Pons (tissue), 1 donor: ENCODE measurements at regions not wholly inside any gene's neighbourhood (a gene's known extent, or its start where the extent isn't known, plus 50 kb on each side); places are given as distances from the start of the nearest gene placed in this dataset.

Experiments
- DNase-seq: peaks from one replicate; pipeline ENCODE4 v3.0.0-alpha.2; 2016; ENCODE audit warnings: low spot score

DNA sequence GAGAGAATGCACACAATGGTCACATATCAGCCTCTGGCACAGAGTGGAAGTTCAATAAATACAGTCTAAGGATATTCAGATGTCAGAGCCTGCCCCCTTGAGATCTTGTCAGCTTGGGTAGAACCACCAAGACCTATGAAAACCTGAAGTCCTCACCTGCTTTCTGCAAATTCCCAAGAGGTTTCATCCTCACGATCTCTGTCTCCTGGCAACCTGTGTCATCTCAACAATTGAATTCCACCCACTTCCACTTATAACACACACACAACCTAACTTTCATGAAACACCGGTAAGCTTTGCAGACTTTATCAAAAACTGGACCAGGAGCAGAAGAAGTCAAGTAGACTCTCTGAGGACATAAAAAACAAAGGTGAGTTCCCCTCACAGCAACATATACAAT, 151.6 kb upstream of the SLC30A5 start:
- DNase-seq = no peak

DNA sequence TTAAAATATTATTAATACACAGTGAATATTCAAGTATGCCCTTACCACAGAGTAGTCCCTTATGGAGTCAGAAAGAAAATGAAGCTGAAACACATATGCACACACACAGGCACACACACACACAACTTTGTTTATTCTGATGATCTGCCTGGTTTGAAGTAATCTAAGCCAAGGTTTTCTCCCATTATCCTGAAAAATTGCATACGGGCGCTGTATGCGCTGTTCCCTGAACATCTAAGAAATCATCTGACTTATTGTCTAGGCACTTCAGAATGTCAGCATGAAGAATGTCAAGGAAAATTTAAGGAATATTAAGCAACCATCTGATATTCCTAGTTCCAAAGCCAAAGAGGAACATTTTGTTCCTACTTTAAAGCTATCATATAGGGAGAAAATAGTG, 147.1 kb upstream of the SLC30A5 start:
- DNase-seq = no peak

DNA sequence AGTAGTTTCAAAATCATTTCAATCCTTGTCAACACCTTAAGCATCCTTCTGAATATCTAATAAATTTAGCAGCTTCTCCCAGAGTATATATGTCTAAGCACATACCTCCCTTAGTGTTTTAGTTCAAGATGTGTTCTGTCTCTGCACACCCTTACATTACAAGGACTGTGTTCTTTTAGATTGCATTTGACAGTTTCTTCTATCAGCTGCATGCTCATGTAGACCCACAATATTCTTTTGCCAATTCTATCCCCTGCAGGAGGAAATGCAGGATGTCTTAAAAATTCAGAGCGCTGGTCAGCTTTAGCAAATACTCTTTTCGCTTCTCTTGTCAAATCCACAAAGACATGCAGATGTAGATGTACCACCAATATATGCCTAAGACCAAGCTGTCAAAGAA, 145.8 kb upstream of the SLC30A5 start:
- DNase-seq = no peak

DNA sequence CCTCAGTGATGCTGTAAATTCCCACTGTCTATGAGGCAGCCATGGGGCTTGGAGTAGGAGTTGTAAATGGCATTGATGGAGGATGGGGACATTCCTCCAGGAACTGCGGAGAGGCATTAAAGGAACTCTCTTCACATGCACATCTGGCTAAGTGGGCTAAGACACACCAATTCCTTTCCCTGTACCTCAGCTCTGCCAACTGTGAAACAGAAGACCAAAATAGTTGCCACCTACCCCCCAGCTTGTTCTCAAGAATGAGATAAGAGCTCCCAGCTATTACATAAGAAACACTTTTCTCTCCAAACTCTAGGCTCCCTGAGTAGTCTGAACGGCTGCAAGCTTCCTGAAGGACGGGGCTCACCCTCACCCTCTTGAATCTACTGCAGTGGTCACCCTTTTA, 144.6 kb upstream of the SLC30A5 start:
- no peak for DNase-seq

GRCh38 chr5:68949711-68950110, 144.1 kb upstream of the SLC30A5 start:
- DNase-seq = no peak

DNA sequence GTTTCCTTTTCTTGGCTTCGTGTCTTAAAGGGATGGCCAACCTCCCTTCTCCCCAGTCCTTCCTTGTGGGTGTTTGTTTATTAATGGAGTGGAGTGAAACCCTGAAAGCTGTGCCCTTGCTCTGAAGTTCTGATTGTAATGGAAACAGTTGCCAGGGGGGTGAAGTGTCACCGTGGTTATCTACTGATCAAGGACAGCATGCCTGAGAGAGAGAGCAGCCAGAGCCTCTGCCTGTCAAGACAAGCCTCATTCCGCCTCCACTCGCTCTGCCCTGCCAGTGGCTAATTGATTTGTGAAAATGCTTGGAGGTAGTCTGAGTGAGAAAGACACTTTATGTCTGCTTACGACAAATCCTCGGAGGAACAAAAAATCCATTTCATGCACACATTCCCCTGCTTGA, 143.7 kb upstream of the SLC30A5 start:
- no peak for DNase-seq

DNA sequence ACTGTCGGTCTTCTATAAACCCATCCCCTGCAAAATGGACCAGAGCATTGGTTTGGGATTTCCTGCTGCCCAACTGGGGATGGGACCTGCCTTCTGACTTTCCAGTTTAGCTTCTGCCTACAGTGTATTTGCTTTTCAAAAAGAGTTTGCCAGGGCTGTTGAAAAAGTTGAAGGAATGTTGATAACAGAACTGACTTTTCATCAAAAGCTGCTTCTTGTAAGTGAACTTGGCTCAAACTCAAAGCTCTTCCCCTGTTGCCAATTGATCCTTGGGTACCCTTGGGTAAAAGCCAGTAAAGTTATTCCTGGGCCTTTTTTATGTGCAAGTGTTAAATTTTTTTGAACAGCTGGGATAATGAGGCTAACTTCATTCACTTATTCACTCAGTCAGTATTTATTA, 142.9 kb upstream of the SLC30A5 start:
- no peak for DNase-seq

DNA sequence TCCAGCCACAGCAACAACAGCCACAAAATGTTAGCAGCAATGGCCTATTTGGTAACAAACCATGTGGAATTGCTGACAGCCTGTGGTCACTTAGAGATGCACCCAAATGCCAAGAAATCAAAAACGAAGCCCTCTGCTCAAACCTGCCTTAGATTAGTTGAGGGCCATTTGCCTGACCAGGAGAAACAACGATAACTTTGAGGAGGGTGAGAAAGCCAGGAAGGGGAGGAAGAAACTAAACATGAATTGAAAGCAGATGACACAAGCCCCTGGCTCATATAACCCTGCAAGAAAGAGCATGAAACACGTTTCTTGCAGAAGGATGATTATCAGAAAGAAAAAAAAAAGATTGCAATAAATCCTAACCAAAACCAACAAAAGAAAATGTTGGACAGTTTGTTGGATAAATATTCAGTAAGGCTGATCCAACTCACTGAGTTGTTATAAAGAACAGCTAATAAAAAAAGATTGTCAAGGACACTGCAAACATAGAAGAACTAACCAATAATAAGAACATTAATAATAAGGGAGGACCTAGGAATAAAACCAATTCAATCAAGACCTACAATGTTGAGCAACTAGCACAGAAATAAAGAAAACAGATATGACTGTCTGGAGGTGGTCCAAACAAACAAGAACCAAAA, 140.5 kb upstream of the SLC30A5 start:
- no peak for DNase-seq

DNA sequence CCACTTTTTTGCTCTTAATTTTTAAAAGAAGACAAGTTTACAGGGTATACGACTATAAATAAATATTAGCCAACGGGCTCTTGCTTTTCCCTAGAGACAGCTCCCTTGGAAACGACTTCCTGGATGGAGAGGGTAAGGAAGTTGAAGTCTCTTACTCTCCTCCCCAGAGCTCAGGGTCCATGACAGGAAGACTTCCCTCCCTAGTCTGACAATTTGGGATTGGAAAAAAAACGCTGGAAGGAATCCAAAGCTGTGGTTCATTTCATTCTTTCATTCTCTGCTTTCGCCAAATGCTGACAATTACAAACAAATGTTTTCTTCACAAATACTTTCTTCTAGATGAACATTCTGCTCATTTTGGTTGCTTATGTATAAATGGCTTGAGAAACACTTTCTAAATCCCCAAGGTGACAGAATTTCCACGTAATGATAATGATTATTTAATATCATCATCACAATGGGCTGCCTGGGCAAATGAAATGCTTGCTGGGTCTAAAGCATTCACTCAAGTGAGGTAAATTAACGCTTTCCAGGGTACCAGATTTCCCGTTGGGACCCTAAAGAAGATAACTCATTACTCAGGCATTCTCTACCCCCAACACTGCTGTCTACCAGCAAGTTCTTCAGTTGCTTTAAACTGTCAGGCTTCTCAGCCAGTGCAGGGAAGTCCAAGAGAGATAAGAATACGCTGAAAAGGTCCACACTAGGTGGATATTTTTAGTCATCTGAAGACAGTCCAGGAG, 139.8 kb upstream of the SLC30A5 start:
- DNase-seq = no peak

DNA sequence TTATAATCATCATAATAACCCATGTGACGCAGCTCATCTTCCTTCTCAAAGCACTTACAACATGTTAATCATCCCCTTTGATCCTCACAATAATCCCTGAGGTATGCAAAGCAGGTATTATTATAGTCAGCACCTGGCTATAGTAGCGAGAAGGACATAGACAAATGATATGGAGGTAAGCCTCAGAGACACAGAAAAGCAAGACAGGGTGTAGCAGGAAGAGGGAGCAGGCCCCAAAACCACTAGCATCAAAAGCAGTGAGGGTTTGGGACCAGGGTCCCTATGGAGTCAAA, 139.2 kb upstream of the SLC30A5 start:
- no peak for DNase-seq

DNA sequence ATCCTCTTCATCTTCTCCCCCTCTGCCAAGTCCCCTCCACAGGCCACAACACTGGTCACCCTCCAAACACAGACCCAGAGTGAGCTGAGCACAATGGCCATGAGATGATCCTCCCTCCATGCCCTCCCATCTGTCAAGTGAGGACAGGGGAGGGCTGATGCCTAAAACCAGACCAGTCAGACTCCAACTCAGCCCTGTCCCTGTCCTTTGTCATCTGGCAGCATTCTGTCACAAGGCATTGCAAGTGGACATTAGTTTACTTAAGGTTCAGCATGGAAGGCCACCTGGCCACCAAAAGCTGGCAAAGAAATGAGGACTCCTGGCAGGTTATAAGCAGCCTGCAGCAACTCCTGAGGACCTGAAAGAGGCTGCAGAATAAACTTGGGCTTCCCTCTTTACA, 136.2 kb upstream of the SLC30A5 start:
- no peak for DNase-seq

- DNase-seq = no peak
Measured at GRCh38 chr5:68958428-68958827, 135.4 kb upstream of the SLC30A5 start.

DNA sequence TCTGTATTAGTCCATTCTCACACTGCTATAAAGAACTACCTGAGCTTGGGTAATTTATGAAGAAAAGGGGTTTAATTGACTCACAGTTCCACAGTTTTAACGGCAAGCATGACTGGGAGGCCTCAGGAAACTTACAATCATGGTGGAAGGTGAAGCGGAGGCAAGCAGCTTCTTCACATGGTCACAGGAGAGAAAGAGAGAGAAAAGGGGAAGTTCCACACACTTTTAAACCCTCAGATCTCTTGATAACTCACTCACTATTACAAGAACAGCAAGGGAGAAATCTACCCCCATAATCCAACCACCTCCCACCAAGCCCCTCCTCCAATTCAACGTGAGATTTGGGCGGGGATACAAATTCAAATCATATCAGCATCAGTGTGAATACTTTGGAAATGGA, 133.4 kb upstream of the SLC30A5 start:
- DNase-seq = no peak

DNA sequence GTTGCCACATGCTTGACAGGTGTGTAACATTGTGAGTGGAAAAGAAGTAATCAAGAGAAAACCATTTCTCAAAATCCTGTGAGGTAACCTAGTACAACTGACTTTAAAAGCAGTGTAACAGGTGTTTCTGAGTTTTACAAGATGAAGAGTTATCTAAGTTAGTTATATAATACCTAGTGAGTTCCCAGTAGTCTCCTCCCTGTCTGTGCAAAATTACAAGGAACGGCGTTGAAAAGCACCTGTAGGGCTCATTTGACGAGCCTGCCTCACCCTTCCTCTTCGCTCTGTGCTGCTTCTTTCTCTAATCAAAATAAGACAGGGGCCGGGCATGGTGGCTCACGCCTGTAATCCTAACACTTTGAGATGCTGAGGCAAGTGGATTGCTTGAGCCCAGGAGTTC, 132.9 kb upstream of the SLC30A5 start:
- no peak for DNase-seq

- DNase-seq = no peak
Measured at GRCh38 chr5:68961762-68962161, 132.1 kb upstream of the SLC30A5 start.

- peak; percentile 81 for DNase-seq
Measured at GRCh38 chr5:68962757-68963484, 130.9 kb upstream of the SLC30A5 start.

GRCh38 chr5:68964679-68965078, 129.1 kb upstream of the SLC30A5 start:
- no peak for DNase-seq

GRCh38 chr5:68965926-68966325, 127.9 kb upstream of the SLC30A5 start:
- no peak for DNase-seq

- DNase-seq = no peak
Measured at GRCh38 chr5:68966596-68966995, 127.2 kb upstream of the SLC30A5 start.

DNA sequence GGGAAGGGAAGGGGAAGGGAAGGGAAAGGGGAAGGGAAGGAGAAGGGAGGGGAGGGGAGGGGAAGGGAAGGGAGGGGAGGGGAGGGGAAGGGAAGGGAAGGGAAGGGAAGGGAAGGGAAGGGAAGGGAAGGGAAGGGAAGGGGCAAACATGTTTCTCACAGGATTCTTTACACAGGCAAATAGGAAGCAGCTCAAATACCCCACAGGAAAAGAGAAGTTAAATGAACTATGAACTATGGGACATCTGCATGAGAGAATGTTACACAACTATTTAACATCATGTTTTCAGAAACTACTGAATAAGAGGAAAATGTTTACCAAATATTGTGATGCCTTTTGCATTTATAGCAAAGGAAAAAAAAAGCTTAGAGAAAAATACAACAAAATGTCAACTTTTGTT, 125.4 kb upstream of the SLC30A5 start:
- no peak for DNase-seq

DNA sequence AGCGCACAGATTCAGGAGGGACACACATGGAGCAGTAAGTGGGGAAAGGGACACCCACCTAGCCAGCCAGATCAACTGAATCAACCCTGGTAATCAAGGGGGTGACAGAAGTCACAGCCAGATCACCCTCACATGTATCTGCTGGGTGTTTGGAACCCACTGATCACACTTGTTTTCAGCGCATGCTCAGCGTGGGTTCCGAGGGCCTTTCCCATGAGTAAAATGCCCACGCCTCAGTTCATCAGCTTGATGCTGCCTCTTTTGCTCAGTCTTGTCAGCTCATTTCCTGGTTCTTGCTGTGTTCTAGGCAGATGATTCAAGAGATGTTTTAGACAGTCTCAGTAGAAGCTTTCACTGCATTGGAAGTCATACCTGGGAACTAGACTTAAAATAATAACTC, 123.2 kb upstream of the SLC30A5 start:
- no peak for DNase-seq

DNA sequence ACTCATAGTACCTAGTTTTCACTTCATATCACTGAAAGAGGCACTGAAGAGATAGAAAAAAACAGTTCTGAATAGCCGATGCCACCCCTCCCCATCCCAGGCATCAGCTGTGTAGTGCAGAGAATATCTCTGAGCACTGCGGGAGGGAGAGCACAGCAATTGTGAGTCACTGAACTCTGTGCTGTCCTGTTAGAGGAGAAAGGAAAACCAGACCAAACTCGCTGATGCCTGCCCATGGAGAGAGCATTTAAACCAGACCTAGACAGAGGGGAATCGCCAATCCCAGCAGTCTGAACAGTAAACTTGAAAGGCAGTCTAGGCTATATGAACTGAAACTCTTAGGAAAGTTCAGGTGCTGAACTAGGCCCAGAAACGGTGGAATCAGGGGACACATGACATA, 120.1 kb upstream of the SLC30A5 start:
- DNase-seq = no peak

GRCh38 chr5:68983043-68983442, 110.8 kb upstream of the SLC30A5 start:
- no peak for DNase-seq

GRCh38 chr5:68983959-68984358, 109.9 kb upstream of the SLC30A5 start:
- no peak for DNase-seq
